Upper lobe of right lung (tissue), 1 donor: ENCODE measurements at regions not wholly inside any gene's neighbourhood (a gene's known extent, or its start where the extent isn't known, plus 50 kb on each side); places are given as distances from the start of the nearest gene placed in this dataset.
A peak's percentile ranks its signal among the peaks of the same experiment; 100 is the strongest.

Source experiments
- ATAC-seq: fragments of 200-7000 bp; cut with Tn5 transposase; one replicate; pipeline ENCODE4 v1.9.1; 2020; ENCODE audit warnings: mild to moderate bottlenecking, moderate library complexity
- DNase-seq: peaks from one replicate; pipeline ENCODE4 v3.0.0-alpha.2; 2020
- H3K27ac ChIP-seq: fragments of 200-600 bp; one replicate; pipeline ENCODE4 v1.8.0; 2022
- H3K27me3 ChIP-seq: fragments of 200-600 bp; one replicate; pipeline ENCODE4 v1.8.0; 2022; ENCODE audit warnings: mild to moderate bottlenecking
- H3K36me3 ChIP-seq: fragments of 200-600 bp; one replicate; pipeline ENCODE4 v1.8.0; 2022
- H3K4me1 ChIP-seq: fragments of 200-600 bp; one replicate; pipeline ENCODE4 v1.8.0; 2022
- H3K4me3 ChIP-seq: fragments of 200-600 bp; one replicate; pipeline ENCODE4 v1.8.0; 2022; ENCODE audit warnings: mild to moderate bottlenecking
- H3K9me3 ChIP-seq: fragments of 200-600 bp; one replicate; pipeline ENCODE4 v1.8.0; 2022
- intact Hi-C: fragments of 100-400 bp; cut with DNase I; formaldehyde crosslinking; loops from one replicate; pipeline ENCODE4 v1.11.0; 2022
- TF ChIP-seq, protein P1 (sequence below): fragments of 200-600 bp; IDR thresholded peaks from one replicate; pipeline ENCODE4 v1.8.0; 2022; ENCODE audit warnings: antibody characterized with exemption
- donor health status: DM: no; HTN: yes; CAD: no; lungs with severe emphysema.

- no peaks in the 10 kb centered on the region for H3K9me3 ChIP-seq
- intact Hi-C loops: no loop called here
- ATAC-seq: no peak
- no peak for DNase-seq
- no peaks in the 10 kb centered on the region for H3K4me1 ChIP-seq
- H3K4me3 ChIP-seq: no peak overlapping the region
- H3K36me3 ChIP-seq: no peaks in the 10 kb centered on the region
- no peak overlapping the region for H3K27ac ChIP-seq
- H3K27me3 ChIP-seq: no peaks in the 10 kb centered on the region
- TF ChIP-seq, protein P1, sequence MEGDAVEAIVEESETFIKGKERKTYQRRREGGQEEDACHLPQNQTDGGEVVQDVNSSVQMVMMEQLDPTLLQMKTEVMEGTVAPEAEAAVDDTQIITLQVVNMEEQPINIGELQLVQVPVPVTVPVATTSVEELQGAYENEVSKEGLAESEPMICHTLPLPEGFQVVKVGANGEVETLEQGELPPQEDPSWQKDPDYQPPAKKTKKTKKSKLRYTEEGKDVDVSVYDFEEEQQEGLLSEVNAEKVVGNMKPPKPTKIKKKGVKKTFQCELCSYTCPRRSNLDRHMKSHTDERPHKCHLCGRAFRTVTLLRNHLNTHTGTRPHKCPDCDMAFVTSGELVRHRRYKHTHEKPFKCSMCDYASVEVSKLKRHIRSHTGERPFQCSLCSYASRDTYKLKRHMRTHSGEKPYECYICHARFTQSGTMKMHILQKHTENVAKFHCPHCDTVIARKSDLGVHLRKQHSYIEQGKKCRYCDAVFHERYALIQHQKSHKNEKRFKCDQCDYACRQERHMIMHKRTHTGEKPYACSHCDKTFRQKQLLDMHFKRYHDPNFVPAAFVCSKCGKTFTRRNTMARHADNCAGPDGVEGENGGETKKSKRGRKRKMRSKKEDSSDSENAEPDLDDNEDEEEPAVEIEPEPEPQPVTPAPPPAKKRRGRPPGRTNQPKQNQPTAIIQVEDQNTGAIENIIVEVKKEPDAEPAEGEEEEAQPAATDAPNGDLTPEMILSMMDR: no peak
Observed at GRCh38 chr14:65804439-65805112, 392.0 kb downstream of the FUT8 start.

- H3K9me3 ChIP-seq: no peaks in the 10 kb centered on the region
- no peaks in the 10 kb centered on the region for H3K36me3 ChIP-seq
- no peak overlapping the region for H3K4me3 ChIP-seq
- no peaks in the 10 kb centered on the region for H3K4me1 ChIP-seq
- TF ChIP-seq, protein P1: no peak
- H3K27ac ChIP-seq: no peak overlapping the region
- ATAC-seq: no peak
- H3K27me3 ChIP-seq: no peaks in the 10 kb centered on the region
- no peak for DNase-seq
- intact Hi-C loops: no loop called here
Observed at GRCh38 chr14:65805113-65805473, 392.6 kb downstream of the FUT8 start.

DNA sequence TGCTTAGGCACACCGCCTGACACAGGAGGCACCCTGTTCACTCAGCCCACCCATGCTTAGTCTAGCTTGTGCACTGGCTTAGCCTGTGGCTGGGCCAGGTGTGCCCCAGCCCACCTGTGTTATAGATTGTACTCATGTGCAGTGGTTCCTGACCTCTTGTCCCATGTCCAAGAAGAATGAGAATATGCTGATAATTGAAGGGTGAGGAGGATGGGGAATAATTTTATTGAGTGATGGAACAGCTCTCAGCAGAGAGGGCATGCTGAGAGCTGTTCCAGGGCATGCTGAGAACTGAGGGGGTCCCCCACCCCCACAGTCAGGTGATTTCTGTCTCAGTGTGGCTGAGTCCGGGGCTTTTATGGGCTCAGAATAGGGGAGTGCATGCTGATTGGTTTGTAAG lies 395.9 kb downstream of the FUT8 start:
- Histone ChIP-seq H3K4me1 (no peaks in the 10 kb centered on the region), H3K27me3 (no peaks in the 10 kb centered on the region), H3K27ac (no peak overlapping the region), H3K4me3 (no peak overlapping the region), H3K36me3 (no peaks in the 10 kb centered on the region), H3K9me3 (no peaks in the 10 kb centered on the region)
- ATAC-seq (peak; percentile 32), DNase-seq (no peak)
- intact Hi-C loops: no loop called here
- TF ChIP-seq, protein P1: no peak

- Histone ChIP-seq H3K4me3 (no peak overlapping the region), H3K9me3 (no peaks in the 10 kb centered on the region), H3K27me3 (no peaks in the 10 kb centered on the region), H3K36me3 (no peaks in the 10 kb centered on the region), H3K4me1 (no peaks in the 10 kb centered on the region), H3K27ac (no peak overlapping the region)
- intact Hi-C loops: no loop called here
- ATAC-seq: no peak
- no peak for DNase-seq
- TF ChIP-seq, protein P1: no peak
Observed at GRCh38 chr14:65810322-65810721, 397.8 kb downstream of the FUT8 start.

- intact Hi-C loops: no loop called here
- no peak for DNase-seq
- no peak for ATAC-seq
- Histone ChIP-seq H3K27me3 (no peaks in the 10 kb centered on the region), H3K4me1 (no peaks in the 10 kb centered on the region), H3K4me3 (no peak overlapping the region), H3K27ac (no peak overlapping the region), H3K9me3 (no peaks in the 10 kb centered on the region), H3K36me3 (no peaks in the 10 kb centered on the region)
- TF ChIP-seq, protein P1: no peak
Observed at GRCh38 chr14:65813760-65814384, 401.3 kb downstream of the FUT8 start.
